GM06990 (cell line): ENCODE measurements at regions not wholly inside any gene's neighbourhood (a gene's known extent, or its start where the extent isn't known, plus 50 kb on each side); places are given as distances from the start of the nearest gene placed in this dataset.

ENCODE experiments used
- DNase-seq: peaks from one replicate; pipeline ENCODE4 v3.0.0-alpha.2; 2011; ENCODE audit not compliant: insufficient read length; ENCODE audit errors: extremely low read depth
- H3K27me3 ChIP-seq: replicated peaks from 2 replicates; pipeline ENCODE4 v1.6.0; 2011; ENCODE audit warnings: low read length; ENCODE audit not compliant: control insufficient read depth, insufficient read depth
- H3K36me3 ChIP-seq: 2 replicates; pipeline ENCODE4 v1.5.1; 2011; ENCODE audit warnings: low read length; ENCODE audit not compliant: control insufficient read depth, insufficient read depth
- H3K4me3 ChIP-seq: replicated peaks from 2 replicates; pipeline ENCODE4 v1.5.1; 2011; ENCODE audit warnings: low read depth, mild to moderate bottlenecking, control low read depth, low read length
- TF ChIP-seq, protein P1 (sequence below): IDR thresholded peaks from 2 replicates; pipeline ENCODE4 v1.5.1; 2011; ENCODE audit warnings: low read length, control low read depth, mild to moderate bottlenecking, inconsistent platforms; ENCODE audit not compliant: insufficient read depth, poor library complexity, severe bottlenecking

DNA sequence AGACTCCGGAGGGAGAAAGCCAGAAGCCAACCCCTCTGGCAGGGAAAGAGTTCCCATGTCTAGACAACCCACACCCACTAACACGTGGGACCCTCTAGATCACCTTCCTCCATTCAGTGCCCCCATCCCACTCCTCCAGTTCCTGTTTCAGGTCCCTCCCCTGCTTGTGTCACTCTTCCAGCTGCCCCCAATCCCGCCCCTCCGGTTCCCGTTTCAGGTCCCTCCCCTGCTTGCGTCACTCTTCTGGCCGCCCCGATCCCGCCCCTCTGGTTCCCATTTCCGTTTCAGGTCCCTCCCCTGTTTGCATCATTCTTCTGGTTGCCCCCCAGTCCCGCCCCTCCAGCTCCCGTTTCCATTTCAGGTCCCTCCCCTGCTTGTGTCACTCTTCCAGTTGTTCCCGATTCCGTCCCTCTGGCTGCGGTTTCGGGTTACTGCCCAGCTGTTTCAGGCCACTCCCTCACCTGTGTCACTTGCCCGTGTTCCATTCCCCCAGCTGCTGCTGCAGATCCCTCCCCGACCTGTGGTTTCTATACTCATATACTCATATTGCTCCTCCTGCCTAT is 64.8 kb upstream of the RANBP6 start:
- TF ChIP-seq, protein P1, sequence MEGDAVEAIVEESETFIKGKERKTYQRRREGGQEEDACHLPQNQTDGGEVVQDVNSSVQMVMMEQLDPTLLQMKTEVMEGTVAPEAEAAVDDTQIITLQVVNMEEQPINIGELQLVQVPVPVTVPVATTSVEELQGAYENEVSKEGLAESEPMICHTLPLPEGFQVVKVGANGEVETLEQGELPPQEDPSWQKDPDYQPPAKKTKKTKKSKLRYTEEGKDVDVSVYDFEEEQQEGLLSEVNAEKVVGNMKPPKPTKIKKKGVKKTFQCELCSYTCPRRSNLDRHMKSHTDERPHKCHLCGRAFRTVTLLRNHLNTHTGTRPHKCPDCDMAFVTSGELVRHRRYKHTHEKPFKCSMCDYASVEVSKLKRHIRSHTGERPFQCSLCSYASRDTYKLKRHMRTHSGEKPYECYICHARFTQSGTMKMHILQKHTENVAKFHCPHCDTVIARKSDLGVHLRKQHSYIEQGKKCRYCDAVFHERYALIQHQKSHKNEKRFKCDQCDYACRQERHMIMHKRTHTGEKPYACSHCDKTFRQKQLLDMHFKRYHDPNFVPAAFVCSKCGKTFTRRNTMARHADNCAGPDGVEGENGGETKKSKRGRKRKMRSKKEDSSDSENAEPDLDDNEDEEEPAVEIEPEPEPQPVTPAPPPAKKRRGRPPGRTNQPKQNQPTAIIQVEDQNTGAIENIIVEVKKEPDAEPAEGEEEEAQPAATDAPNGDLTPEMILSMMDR, result no peak
- H3K27me3 ChIP-seq, result no peaks in the 10 kb centered on the region; the same call in 1 of the 2 replicates
- H3K4me3 ChIP-seq, result peak overlapping the region; percentile 58
- peak; percentile 14 for DNase-seq
- no peaks in the 10 kb centered on the region for H3K36me3 ChIP-seq

DNA sequence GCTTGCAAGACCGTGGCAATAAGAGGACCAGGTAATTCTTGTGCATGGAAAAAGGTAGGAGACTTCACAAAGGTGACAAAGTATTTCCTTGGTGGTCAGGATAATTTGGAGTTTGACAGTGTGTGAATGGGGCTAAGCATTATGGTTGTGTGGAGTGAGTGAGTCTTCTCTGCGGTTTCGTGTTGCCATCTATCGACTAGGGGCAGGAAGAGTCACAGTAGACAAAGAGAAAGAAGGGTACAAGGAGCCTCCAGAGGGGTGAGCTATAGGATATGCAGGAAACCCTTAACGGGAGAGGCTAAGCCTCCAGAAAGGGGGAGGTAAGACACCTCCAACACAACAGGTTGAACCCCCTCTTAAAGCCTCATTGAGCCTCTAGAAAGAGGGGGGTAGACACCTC is 64.0 kb upstream of the RANBP6 start:
- no peaks in the 10 kb centered on the region; the same call in 1 of the 2 replicates for H3K27me3 ChIP-seq
- TF ChIP-seq, protein P1, result no peak
- no peak for DNase-seq
- no peak overlapping the region for H3K4me3 ChIP-seq
- H3K36me3 ChIP-seq, result no peaks in the 10 kb centered on the region

- H3K36me3 ChIP-seq, result no peaks in the 10 kb centered on the region
- TF ChIP-seq, protein P1, result no peak
- no peaks in the 10 kb centered on the region; the same call in 1 of the 2 replicates for H3K27me3 ChIP-seq
- DNase-seq, result no peak
- no peak overlapping the region for H3K4me3 ChIP-seq
Observed at GRCh38 chr9:6078382-6079105, 63.1 kb upstream of the RANBP6 start.

DNA sequence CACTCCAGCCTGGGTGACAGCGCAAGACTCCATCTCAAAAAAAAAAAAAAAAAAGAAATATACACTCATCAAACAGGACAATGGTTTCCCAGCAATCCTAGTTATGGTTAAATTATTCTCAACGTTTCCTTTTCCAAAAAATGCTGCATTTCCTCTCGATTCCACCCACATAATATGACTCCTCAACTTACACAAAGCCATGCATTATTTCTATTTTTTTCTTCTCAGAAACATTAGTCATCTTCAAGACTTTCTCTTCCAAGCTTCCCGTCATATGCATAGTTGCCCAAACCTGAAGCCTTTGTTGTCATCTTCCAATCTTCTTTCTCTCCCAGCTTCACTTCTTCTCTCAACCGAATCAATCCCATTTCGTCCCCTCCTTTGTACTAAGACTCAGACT is 61.4 kb upstream of the RANBP6 start:
- TF ChIP-seq, protein P1, result no peak
- Histone ChIP-seq H3K36me3 (no peaks in the 10 kb centered on the region), H3K4me3 (no peak overlapping the region), H3K27me3 (no peaks in the 10 kb centered on the region; the same call in 1 of the 2 replicates)
- no peak for DNase-seq

DNA sequence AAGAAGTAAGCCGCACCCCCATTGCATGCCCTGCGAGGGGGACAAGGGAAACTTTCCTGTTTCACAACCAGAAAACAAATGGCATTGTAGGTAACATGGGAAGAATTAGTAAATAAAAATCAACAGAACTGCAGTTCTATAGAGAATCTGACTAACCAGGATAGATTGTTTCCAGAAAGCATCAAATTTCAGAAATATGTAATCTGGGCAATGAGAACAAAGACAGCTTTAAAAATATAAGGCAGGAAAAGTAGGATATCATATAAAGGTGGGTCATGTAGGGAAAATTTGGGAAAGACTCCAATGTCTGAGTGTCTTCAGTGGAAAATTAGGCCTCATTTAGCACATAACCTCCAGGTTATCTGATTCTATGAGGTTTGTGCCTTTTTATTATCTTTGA is 58.3 kb upstream of the RANBP6 start:
- H3K27me3 ChIP-seq, result no peaks in the 10 kb centered on the region
- TF ChIP-seq, protein P1, result no peak
- no peak overlapping the region for H3K4me3 ChIP-seq
- no peak for DNase-seq
- no peaks in the 10 kb centered on the region for H3K36me3 ChIP-seq

GRCh38 chr9:6072865-6073264 is 57.4 kb upstream of the RANBP6 start:
- no peaks in the 10 kb centered on the region for H3K36me3 ChIP-seq
- TF ChIP-seq, protein P1, result no peak
- no peak for DNase-seq
- no peaks in the 10 kb centered on the region for H3K27me3 ChIP-seq
- H3K4me3 ChIP-seq, result no peak overlapping the region
